ENCODE measurements at regions not wholly inside any gene's neighbourhood (a gene's known extent, or its start where the extent isn't known, plus 50 kb on each side); places are given as distances from the start of the nearest gene placed in this dataset.

DNA sequence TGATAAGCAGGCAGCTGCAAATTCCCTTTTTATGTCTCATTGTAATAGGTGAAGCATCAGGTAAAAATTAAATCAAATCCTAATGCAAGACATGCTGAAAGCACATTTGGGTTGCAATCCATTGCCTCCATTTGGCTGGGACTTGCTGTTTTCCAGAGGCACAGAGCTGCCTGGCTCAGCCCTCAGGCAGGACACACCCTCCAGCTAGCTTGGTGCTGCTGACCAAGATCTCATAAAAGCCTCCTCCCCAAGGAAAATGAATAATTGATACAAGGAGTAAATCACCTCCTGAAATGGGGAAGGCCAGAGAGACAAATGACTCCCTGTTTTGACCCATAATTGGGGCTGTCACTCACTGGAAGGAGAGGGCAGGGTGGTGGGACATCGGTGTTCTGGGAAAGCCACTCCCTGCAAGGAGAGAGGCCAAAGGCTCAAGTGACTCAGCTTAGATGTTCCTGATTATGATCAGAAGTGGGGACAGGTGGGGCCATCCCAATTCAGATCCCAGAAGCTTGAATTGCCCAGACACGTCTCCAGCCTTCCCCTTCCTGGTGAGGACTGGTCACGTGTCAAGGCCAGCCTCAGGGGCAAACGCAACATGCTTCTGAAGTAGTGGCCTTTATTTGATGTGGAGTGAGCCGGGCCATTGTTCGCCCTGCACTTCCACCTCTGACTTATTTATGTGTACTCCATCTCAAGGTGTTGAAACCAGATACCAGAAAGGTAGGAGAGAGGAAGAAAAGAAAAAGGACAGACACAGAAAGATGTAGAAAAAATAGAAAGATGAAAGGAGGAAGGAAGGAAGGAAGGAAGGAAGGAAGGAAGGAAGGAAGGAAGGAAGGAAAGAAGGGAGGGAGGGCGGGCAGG lies 773.7 kb downstream of the BCL11B start:
- no peaks in the 10 kb centered on the region for H3F3A ChIP-seq (ENCODE audit: insufficient read depth, low read length, poor library complexity, severe bottlenecking)
- no peak overlapping the region for H3K9ac ChIP-seq (ENCODE audit: low read length)
- no peaks in the 10 kb centered on the region for H3K9me2 ChIP-seq (ENCODE audit: insufficient read depth, low read length)
- no peak overlapping the region for H3K4me2 ChIP-seq (ENCODE audit: low read length)
- H3K36me3 ChIP-seq (ENCODE audit: insufficient read depth, low read length): no peaks in the 10 kb centered on the region
- H3K4me3 ChIP-seq (ENCODE audit: low read length): no peak overlapping the region
- no peaks in the 10 kb centered on the region for H3K27me3 ChIP-seq (ENCODE audit: insufficient read depth, low read depth, low read length)
- TF ChIP-seq, protein P1, sequence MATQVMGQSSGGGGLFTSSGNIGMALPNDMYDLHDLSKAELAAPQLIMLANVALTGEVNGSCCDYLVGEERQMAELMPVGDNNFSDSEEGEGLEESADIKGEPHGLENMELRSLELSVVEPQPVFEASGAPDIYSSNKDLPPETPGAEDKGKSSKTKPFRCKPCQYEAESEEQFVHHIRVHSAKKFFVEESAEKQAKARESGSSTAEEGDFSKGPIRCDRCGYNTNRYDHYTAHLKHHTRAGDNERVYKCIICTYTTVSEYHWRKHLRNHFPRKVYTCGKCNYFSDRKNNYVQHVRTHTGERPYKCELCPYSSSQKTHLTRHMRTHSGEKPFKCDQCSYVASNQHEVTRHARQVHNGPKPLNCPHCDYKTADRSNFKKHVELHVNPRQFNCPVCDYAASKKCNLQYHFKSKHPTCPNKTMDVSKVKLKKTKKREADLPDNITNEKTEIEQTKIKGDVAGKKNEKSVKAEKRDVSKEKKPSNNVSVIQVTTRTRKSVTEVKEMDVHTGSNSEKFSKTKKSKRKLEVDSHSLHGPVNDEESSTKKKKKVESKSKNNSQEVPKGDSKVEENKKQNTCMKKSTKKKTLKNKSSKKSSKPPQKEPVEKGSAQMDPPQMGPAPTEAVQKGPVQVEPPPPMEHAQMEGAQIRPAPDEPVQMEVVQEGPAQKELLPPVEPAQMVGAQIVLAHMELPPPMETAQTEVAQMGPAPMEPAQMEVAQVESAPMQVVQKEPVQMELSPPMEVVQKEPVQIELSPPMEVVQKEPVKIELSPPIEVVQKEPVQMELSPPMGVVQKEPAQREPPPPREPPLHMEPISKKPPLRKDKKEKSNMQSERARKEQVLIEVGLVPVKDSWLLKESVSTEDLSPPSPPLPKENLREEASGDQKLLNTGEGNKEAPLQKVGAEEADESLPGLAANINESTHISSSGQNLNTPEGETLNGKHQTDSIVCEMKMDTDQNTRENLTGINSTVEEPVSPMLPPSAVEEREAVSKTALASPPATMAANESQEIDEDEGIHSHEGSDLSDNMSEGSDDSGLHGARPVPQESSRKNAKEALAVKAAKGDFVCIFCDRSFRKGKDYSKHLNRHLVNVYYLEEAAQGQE (IDR thresholded peaks at IDR 0.05; ENCODE audit: borderline replicate concordance): no peak
- TF ChIP-seq RAD21 (conservative IDR thresholded peaks at IDR 0.05) (no peak), EZH2 (IDR thresholded peaks at IDR 0.05; ENCODE audit: borderline replicate concordance, insufficient read depth, low read length, poor library complexity, severe bottlenecking) (no peak), EP300 (conservative IDR thresholded peaks at IDR 0.05; ENCODE audit: poor library complexity, severe bottlenecking) (no peak), SMC3 (conservative IDR thresholded peaks at IDR 0.05; ENCODE audit: poor library complexity) (no peak), TAF1 (IDR thresholded peaks at IDR 0.05; ENCODE audit: low read depth) (no peak), MXI1 (conservative IDR thresholded peaks at IDR 0.05; ENCODE audit: poor library complexity, severe bottlenecking) (no peak), POLR2AphosphoS5 (IDR thresholded peaks at IDR 0.05) (no peak)
- TF ChIP-seq, protein P2, sequence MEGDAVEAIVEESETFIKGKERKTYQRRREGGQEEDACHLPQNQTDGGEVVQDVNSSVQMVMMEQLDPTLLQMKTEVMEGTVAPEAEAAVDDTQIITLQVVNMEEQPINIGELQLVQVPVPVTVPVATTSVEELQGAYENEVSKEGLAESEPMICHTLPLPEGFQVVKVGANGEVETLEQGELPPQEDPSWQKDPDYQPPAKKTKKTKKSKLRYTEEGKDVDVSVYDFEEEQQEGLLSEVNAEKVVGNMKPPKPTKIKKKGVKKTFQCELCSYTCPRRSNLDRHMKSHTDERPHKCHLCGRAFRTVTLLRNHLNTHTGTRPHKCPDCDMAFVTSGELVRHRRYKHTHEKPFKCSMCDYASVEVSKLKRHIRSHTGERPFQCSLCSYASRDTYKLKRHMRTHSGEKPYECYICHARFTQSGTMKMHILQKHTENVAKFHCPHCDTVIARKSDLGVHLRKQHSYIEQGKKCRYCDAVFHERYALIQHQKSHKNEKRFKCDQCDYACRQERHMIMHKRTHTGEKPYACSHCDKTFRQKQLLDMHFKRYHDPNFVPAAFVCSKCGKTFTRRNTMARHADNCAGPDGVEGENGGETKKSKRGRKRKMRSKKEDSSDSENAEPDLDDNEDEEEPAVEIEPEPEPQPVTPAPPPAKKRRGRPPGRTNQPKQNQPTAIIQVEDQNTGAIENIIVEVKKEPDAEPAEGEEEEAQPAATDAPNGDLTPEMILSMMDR (IDR thresholded peaks at IDR 0.05; ENCODE audit: poor library complexity, severe bottlenecking): no peak
- H3K27ac ChIP-seq (ENCODE audit: low read length): no peak overlapping the region
- no peak overlapping the region for H2AFZ ChIP-seq (ENCODE audit: low read depth, low read length)
- H3K9me3 ChIP-seq (ENCODE audit: low read length): no peaks in the 10 kb centered on the region
- H4K20me1 ChIP-seq (ENCODE audit: insufficient read depth): no peaks in the 10 kb centered on the region
- no peaks in the 10 kb centered on the region for H3K79me2 ChIP-seq (replicated peaks; ENCODE audit: insufficient read depth, low read length)

DNA sequence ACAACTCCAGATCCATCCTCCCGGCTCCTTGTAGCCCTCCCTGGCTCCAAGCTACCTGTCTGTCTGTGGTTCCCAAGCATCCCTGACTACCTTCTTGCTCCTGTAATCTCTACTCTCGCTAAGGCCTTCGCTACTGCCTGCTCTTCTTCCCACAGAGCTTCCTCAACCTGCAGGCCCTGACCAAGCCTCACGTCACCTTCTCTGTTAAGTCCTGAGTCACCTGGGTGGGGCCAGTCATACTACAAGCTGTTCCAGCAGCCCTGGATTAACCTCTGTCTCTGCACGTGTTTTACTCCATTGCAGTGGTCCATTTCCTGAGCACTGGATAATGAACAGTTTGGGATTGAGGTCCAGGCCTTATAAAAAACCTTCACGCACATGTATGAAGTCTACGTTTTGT lies 770.7 kb downstream of the BCL11B start:
- no peaks in the 10 kb centered on the region for H3K79me2 ChIP-seq (replicated peaks; ENCODE audit: insufficient read depth, low read length)

More for the DNA sequence above, 770.7 kb downstream of the BCL11B start:
- Histone ChIP-seq H3K27ac (ENCODE audit: low read length) (no peak overlapping the region), H4K20me1 (ENCODE audit: insufficient read depth) (no peaks in the 10 kb centered on the region), H3K4me2 (ENCODE audit: low read length) (no peak overlapping the region), H3K27me3 (ENCODE audit: insufficient read depth, low read depth, low read length) (no peaks in the 10 kb centered on the region), H3K9ac (ENCODE audit: low read length) (no peak overlapping the region), H3K36me3 (ENCODE audit: insufficient read depth, low read length) (no peaks in the 10 kb centered on the region), H3F3A (ENCODE audit: insufficient read depth, low read length, poor library complexity, severe bottlenecking) (no peaks in the 10 kb centered on the region), H3K4me3 (ENCODE audit: low read length) (no peak overlapping the region), H2AFZ (ENCODE audit: low read depth, low read length) (no peak overlapping the region), H3K9me2 (ENCODE audit: insufficient read depth, low read length) (no peaks in the 10 kb centered on the region), H3K9me3 (ENCODE audit: low read length) (no peaks in the 10 kb centered on the region)
- TF ChIP-seq EZH2 (IDR thresholded peaks at IDR 0.05; ENCODE audit: borderline replicate concordance, insufficient read depth, low read length, poor library complexity, severe bottlenecking) (no peak), SMC3 (conservative IDR thresholded peaks at IDR 0.05; ENCODE audit: poor library complexity) (no peak), POLR2AphosphoS5 (IDR thresholded peaks at IDR 0.05) (no peak)
- TF ChIP-seq, protein P2 (IDR thresholded peaks at IDR 0.05; ENCODE audit: poor library complexity, severe bottlenecking): no peak

Data from neural cell (in vitro differentiated cells).